OCI-LY1 (cell line): ENCODE measurements at regions not wholly inside any gene's neighbourhood (a gene's known extent, or its start where the extent isn't known, plus 50 kb on each side); places are given as distances from the start of the nearest gene placed in this dataset.
"Not testable (repeated sequence)": the region's sequence is repeated elsewhere in the genome, so short reads cannot be mapped to it uniquely, and the experiment has no call there.

Experiments used
- H2AFZ ChIP-seq: fragments of 200-600 bp; sonication (generic), shearing (Covaris generic); 2 replicates; pipeline ENCODE4 v1.6.0; 2014; ENCODE audit warnings: antibody characterized with exemption, mild to moderate bottlenecking, low read length
- H3F3A ChIP-seq: fragments of 200-600 bp; sonication (generic), shearing (Covaris generic); 2 replicates; pipeline ENCODE4 v1.6.0; 2014; ENCODE audit warnings: mild to moderate bottlenecking, antibody characterized with exemption, low read length, moderate library complexity; ENCODE audit not compliant: insufficient read depth
- H3K27ac ChIP-seq: fragments of 200-600 bp; sonication (generic); 2 replicates; pipeline ENCODE4 v1.5.1; 2014; ENCODE audit warnings: low read length, mixed run types, mild to moderate bottlenecking, low read depth; ENCODE audit not compliant: poor library complexity, severe bottlenecking
- H3K27me3 ChIP-seq: fragments of 200-600 bp; sonication (generic); 2 replicates; pipeline ENCODE4 v1.6.0; 2014; ENCODE audit warnings: antibody characterized with exemption, mild to moderate bottlenecking, low read length, moderate library complexity; ENCODE audit not compliant: insufficient read depth
- H3K36me3 ChIP-seq: fragments of 200-600 bp; sonication (generic); 2 replicates; pipeline ENCODE4 v1.6.1; 2014; ENCODE audit warnings: mild to moderate bottlenecking, antibody characterized with exemption, low read length, moderate library complexity, mixed read lengths; ENCODE audit not compliant: insufficient read depth
- H3K4me1 ChIP-seq: fragments of 200-600 bp; sonication (generic); 2 replicates; pipeline ENCODE4 v1.5.1; 2014; ENCODE audit warnings: mild to moderate bottlenecking, low read length, moderate library complexity; ENCODE audit not compliant: insufficient read depth, severe bottlenecking
- H3K4me2 ChIP-seq: fragments of 200-600 bp; sonication (generic), shearing (Covaris generic); 2 replicates; pipeline ENCODE4 v1.6.1; 2014; ENCODE audit warnings: low read length
- H3K4me3 ChIP-seq: fragments of 200-600 bp; sonication (generic); 2 replicates; pipeline ENCODE4 v1.5.1; 2014; ENCODE audit warnings: low read length, low read depth, mild to moderate bottlenecking, mixed read lengths; ENCODE audit not compliant: poor library complexity, severe bottlenecking
- H3K79me2 ChIP-seq: fragments of 200-600 bp; shearing (Covaris generic); 2 replicates; pipeline ENCODE4 v1.6.1; 2016; ENCODE audit warnings: mixed run types, low read length, mixed read lengths; ENCODE audit not compliant: insufficient read depth
- H3K9ac ChIP-seq: fragments of 200-600 bp; sonication (generic), shearing (Covaris generic); 2 replicates; pipeline ENCODE4 v1.6.1; 2014; ENCODE audit warnings: mild to moderate bottlenecking, low read length, mixed read lengths
- H3K9me2 ChIP-seq: fragments of 200-600 bp; sonication (generic), shearing (Covaris generic); 2 replicates; pipeline ENCODE4 v1.6.1; 2014; ENCODE audit warnings: low read depth, mild to moderate bottlenecking, low read length, mixed read lengths
- H3K9me3 ChIP-seq: fragments of 200-600 bp; shearing (Covaris generic); 2 replicates; pipeline ENCODE4 v1.6.1; 2014; ENCODE audit warnings: low read length, mixed read lengths
- H4K20me1 ChIP-seq: fragments of 200-600 bp; sonication (generic), shearing (Covaris generic); 2 replicates; pipeline ENCODE4 v1.6.0; 2016; ENCODE audit warnings: mild to moderate bottlenecking, low read length; ENCODE audit not compliant: insufficient read depth
- EZH2 ChIP-seq: fragments of 200-600 bp; sonication (generic), shearing (Covaris generic); IDR thresholded peaks from 2 replicates; pipeline ENCODE4 v1.8.0; 2017; ENCODE audit warnings: borderline replicate concordance, mixed run types, mild to moderate bottlenecking, antibody characterized with exemption, low read length, moderate library complexity, mixed read lengths
- TF ChIP-seq, protein P1 (sequence below): fragments of 200-600 bp; sonication (generic), shearing (Covaris generic); IDR thresholded peaks from 2 replicates; pipeline ENCODE4 v1.5.1; 2017; ENCODE audit warnings: mild to moderate bottlenecking, antibody characterized with exemption, low read length, moderate library complexity, mixed read lengths

DNA sequence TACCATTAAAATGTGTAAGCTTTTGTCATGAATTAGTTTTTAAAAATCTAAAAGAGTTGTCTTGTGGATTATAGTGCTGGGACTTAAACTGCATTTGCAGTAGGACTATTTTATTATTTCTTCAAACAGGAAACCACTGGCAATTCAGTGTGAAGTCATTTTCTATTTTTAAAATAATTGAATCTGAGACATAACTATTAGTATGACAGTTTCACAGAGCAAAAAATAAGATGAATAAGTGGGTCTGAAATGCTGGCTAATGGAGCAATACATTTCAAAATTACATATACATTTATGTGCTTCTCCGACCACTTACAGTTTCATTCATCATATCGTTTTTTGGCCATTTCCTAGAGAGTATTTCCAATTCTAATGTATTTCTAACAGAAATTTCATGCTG, 75.3 kb upstream of the RAPGEF2 start:
- no peaks in the 10 kb centered on the region for H3K9me2 ChIP-seq
- H2AFZ ChIP-seq: no peak overlapping the region
- no peaks in the 10 kb centered on the region for H4K20me1 ChIP-seq
- H3K79me2 ChIP-seq: no peaks in the 10 kb centered on the region
- H3K27me3 ChIP-seq: no peaks in the 10 kb centered on the region
- no peaks in the 10 kb centered on the region for H3K9me3 ChIP-seq
- H3K27ac ChIP-seq: no peak overlapping the region
- no peaks in the 10 kb centered on the region for H3K36me3 ChIP-seq
- H3K4me1 ChIP-seq: no peaks in the 10 kb centered on the region
- H3F3A ChIP-seq: no peaks in the 10 kb centered on the region
- no peak overlapping the region for H3K4me2 ChIP-seq
- no peak overlapping the region for H3K9ac ChIP-seq
- no peak overlapping the region for H3K4me3 ChIP-seq
- TF ChIP-seq, protein P1, sequence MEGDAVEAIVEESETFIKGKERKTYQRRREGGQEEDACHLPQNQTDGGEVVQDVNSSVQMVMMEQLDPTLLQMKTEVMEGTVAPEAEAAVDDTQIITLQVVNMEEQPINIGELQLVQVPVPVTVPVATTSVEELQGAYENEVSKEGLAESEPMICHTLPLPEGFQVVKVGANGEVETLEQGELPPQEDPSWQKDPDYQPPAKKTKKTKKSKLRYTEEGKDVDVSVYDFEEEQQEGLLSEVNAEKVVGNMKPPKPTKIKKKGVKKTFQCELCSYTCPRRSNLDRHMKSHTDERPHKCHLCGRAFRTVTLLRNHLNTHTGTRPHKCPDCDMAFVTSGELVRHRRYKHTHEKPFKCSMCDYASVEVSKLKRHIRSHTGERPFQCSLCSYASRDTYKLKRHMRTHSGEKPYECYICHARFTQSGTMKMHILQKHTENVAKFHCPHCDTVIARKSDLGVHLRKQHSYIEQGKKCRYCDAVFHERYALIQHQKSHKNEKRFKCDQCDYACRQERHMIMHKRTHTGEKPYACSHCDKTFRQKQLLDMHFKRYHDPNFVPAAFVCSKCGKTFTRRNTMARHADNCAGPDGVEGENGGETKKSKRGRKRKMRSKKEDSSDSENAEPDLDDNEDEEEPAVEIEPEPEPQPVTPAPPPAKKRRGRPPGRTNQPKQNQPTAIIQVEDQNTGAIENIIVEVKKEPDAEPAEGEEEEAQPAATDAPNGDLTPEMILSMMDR: no peak
- no peak for TF ChIP-seq EZH2

DNA sequence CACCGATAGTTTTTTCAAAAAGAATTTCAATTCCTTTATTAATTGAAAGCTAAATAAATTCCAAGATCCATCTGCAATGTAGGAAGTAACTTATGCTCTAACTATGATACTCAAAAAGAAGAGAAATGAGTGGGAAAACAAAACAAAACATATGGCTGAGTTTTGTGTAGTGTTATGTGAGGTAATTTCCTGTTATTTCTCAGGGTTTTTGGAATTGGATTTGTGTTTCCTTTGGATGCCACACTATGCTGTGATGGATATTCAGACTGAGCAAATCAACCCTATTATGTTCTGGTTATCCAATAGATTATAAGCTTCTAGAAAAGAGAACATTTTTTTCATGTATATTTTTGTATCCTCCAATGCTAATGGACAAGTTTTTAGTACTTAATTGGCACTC, 73.4 kb upstream of the RAPGEF2 start:
- Histone ChIP-seq H3K9ac (no peak overlapping the region), H3K36me3 (no peaks in the 10 kb centered on the region), H2AFZ (no peak overlapping the region), H3K27ac (no peak overlapping the region), H3K4me2 (no peak overlapping the region), H3K4me3 (no peak overlapping the region), H3K9me2 (no peaks in the 10 kb centered on the region), H3K27me3 (no peaks in the 10 kb centered on the region), H3K4me1 (no peaks in the 10 kb centered on the region), H4K20me1 (no peaks in the 10 kb centered on the region), H3K9me3 (no peaks in the 10 kb centered on the region), H3F3A (no peaks in the 10 kb centered on the region), H3K79me2 (no peaks in the 10 kb centered on the region)
- TF ChIP-seq EZH2: no peak
- TF ChIP-seq, protein P1: no peak

DNA sequence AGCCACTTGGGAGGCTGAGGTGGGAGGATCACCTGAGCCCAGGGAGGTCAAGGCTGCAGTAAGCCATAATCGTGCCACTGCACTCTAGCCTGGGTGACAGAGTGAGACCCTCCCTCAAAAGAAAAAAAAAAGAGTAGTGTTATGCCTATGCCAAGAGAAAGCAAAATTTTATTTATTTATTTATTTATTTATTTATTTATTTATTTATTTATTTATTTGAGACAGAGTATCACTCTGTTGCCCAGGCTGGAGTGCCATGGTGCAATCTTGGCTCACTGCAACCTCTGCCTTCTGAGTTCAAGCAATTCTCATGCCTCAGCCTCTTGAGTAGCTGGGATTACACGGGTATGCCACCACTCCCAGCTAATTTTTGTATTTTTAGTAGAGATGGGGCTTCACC, 72.6 kb upstream of the RAPGEF2 start:
- H3K9me3 ChIP-seq, H3K27ac ChIP-seq, H3K4me3 ChIP-seq, H2AFZ ChIP-seq, H3K79me2 ChIP-seq, H3K36me3 ChIP-seq, H4K20me1 ChIP-seq, H3F3A ChIP-seq, H3K9me2 ChIP-seq, H3K4me1 ChIP-seq, H3K9ac ChIP-seq, H3K4me2 ChIP-seq, H3K27me3 ChIP-seq: not testable (repeated sequence)

DNA sequence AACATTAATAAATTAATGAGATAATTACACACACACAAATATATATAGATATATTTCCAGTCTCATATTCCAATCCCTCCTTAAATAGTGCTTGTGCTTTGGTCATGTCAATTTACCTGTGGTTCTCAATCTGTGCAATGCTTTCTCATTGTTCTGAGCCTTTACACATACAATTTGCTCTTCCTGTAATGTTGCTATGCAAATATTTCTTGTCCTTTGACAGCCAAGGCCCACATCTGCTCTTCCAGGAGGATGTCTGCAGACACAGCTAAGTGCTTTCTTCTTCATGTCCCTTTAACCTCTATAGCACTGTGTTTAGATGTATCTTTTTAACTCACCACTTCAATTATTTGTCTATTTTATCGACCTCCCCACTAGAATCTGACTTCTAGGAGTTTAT, 67.3 kb upstream of the RAPGEF2 start:
- H3K4me2 ChIP-seq: no peak overlapping the region

More for the DNA sequence above, 67.3 kb upstream of the RAPGEF2 start:
- no peak overlapping the region for H3K4me3 ChIP-seq
- H3K27me3 ChIP-seq: no peaks in the 10 kb centered on the region
- no peak overlapping the region for H2AFZ ChIP-seq
- TF ChIP-seq, protein P1: no peak
- TF ChIP-seq EZH2: no peak
- no peaks in the 10 kb centered on the region for H3F3A ChIP-seq
- H3K9me3 ChIP-seq: no peaks in the 10 kb centered on the region
- H3K9me2 ChIP-seq: no peaks in the 10 kb centered on the region
- H3K79me2 ChIP-seq: no peaks in the 10 kb centered on the region
- no peak overlapping the region for H3K27ac ChIP-seq
- H3K36me3 ChIP-seq: no peaks in the 10 kb centered on the region
- no peak overlapping the region for H3K9ac ChIP-seq
- no peaks in the 10 kb centered on the region for H3K4me1 ChIP-seq
- no peaks in the 10 kb centered on the region for H4K20me1 ChIP-seq
